GM23338 (cell line): ENCODE measurements at regions not wholly inside any gene's neighbourhood (a gene's known extent, or its start where the extent isn't known, plus 50 kb on each side); places are given as distances from the start of the nearest gene placed in this dataset.

Experiments used
- ATAC-seq: fragments of 200-7000 bp; cut with Tn5 transposase; 3 replicates; pipeline ENCODE4 v1.9.1; 2020
- DNase-seq: peaks from one replicate; pipeline ENCODE4 v3.0.0-alpha.2; 2015; ENCODE audit warnings: low spot score
- H2AFZ ChIP-seq: fragments of 200-600 bp; sonication (generic); 2 replicates; pipeline ENCODE4 v1.8.0; 2016; ENCODE audit warnings: antibody characterized with exemption, mild to moderate bottlenecking, moderate library complexity
- H3F3A ChIP-seq: fragments of 200-600 bp; sonication (generic); replicated peaks from 2 replicates; pipeline ENCODE4 v1.8.0; 2017; ENCODE audit warnings: antibody characterized with exemption, mixed run types, low read depth
- H3K27ac ChIP-seq: fragments of 200-600 bp; sonication (generic); 2 replicates; pipeline ENCODE4 v1.6.1; 2016; ENCODE audit warnings: low read depth
- H3K27me3 ChIP-seq: fragments of 200-600 bp; sonication (generic); 2 replicates; pipeline ENCODE4 v1.8.0; 2016; ENCODE audit warnings: mild to moderate bottlenecking, mixed run types, moderate library complexity; ENCODE audit not compliant: insufficient read depth
- H3K36me3 ChIP-seq: fragments of 200-600 bp; sonication (generic); 2 replicates; pipeline ENCODE4 v1.8.0; 2016; ENCODE audit warnings: mild to moderate bottlenecking; ENCODE audit not compliant: insufficient read depth
- H3K4me1 ChIP-seq: fragments of 200-600 bp; sonication (generic); 2 replicates; pipeline ENCODE4 v1.8.0; 2016; ENCODE audit warnings: mild to moderate bottlenecking, moderate library complexity; ENCODE audit not compliant: insufficient read depth
- H3K4me2 ChIP-seq: fragments of 200-600 bp; sonication (generic); 2 replicates; pipeline ENCODE4 v1.7.1; 2017; ENCODE audit warnings: mixed run types
- H3K4me3 ChIP-seq: fragments of 200-600 bp; sonication (generic); 2 replicates; pipeline ENCODE4 v1.6.1; 2016; ENCODE audit warnings: mixed run types
- H3K79me2 ChIP-seq: fragments of 200-600 bp; sonication (generic); replicated peaks from 2 replicates; pipeline ENCODE4 v1.8.0; 2017; ENCODE audit warnings: mild to moderate bottlenecking; ENCODE audit not compliant: insufficient read depth
- H3K9me2 ChIP-seq: fragments of 200-600 bp; sonication (generic); 2 replicates; pipeline ENCODE4 v1.8.0; 2017; ENCODE audit not compliant: insufficient read depth
- H4K20me1 ChIP-seq: fragments of 200-600 bp; sonication (generic); replicated peaks from 2 replicates; pipeline ENCODE4 v1.8.0; 2017; ENCODE audit warnings: mild to moderate bottlenecking; ENCODE audit not compliant: insufficient read depth
- H3K27ac Mint-ChIP-seq: 2 replicates; pipeline ENCODE4 v1.8.0; 2020; ENCODE audit warnings: inconsistent platforms, mild to moderate bottlenecking, moderate library complexity, mixed read lengths
- H3K27me3 Mint-ChIP-seq: 3 replicates; pipeline ENCODE4 v1.8.0; 2022; ENCODE audit warnings: low read depth, mild to moderate bottlenecking, moderate library complexity, mixed read lengths, inconsistent platforms; ENCODE audit not compliant: insufficient read depth, poor library complexity
- H3K36me3 Mint-ChIP-seq: 3 replicates; pipeline ENCODE4 v1.8.0; 2021; ENCODE audit warnings: low read depth, mild to moderate bottlenecking, inconsistent platforms, moderate library complexity, mixed read lengths
- H3K4me1 Mint-ChIP-seq: 3 replicates; pipeline ENCODE4 v1.8.0; 2020; ENCODE audit warnings: mild to moderate bottlenecking, inconsistent platforms, mixed read lengths
- H3K4me3 Mint-ChIP-seq: 3 replicates; pipeline ENCODE4 v1.8.0; 2021; ENCODE audit warnings: moderate library complexity, mild to moderate bottlenecking, inconsistent platforms, mixed read lengths
- H3K9me3 Mint-ChIP-seq: 3 replicates; pipeline ENCODE4 v1.8.0; 2020; ENCODE audit warnings: moderate library complexity, mild to moderate bottlenecking, inconsistent platforms, mixed read lengths
- CTCF ChIP-seq, 2 experiments: fragments of 200-600 bp in 1 of 2; sonication (generic) in 1 of 2; conservative IDR thresholded peaks; 2 replicates each; pipeline versions ENCODE4 v1.5.1 to v1.6.1; 2016 to 2017; ENCODE audit warnings: antibody characterized with exemption in 2 of 2, low read depth in 2 of 2, mild to moderate bottlenecking in 2 of 2, moderate library complexity in 1 of 2
- ETS1 ChIP-seq: IDR thresholded peaks from 2 replicates; pipeline ENCODE4 v1.6.1; 2016; ENCODE audit warnings: antibody characterized with exemption
- EZH2 ChIP-seq: fragments of 200-600 bp; sonication (generic); IDR thresholded peaks from one replicate; pipeline ENCODE4 v1.8.0; 2017; ENCODE audit warnings: antibody characterized with exemption, mild to moderate bottlenecking, low read depth; ENCODE audit not compliant: unreplicated experiment
- EZH2phosphoT487 ChIP-seq: fragments of 200-600 bp; sonication (generic); IDR thresholded peaks from one replicate; pipeline ENCODE4 v1.8.1; 2018; ENCODE audit warnings: antibody characterized with exemption; ENCODE audit not compliant: unreplicated experiment
- JUNB ChIP-seq: IDR thresholded peaks from one replicate; pipeline ENCODE4 v1.6.1; 2016; ENCODE audit warnings: antibody characterized with exemption; ENCODE audit not compliant: unreplicated experiment
- STAT1 ChIP-seq: IDR thresholded peaks from one replicate; pipeline ENCODE4 v1.6.1; 2016; ENCODE audit warnings: antibody characterized with exemption; ENCODE audit not compliant: unreplicated experiment
- ZNF462 ChIP-seq: fragments of 250-450 bp; sonication (Bioruptor Pico); IDR thresholded peaks from 2 replicates; pipeline ENCODE4 v1.5.0; 2020; ENCODE audit warnings: mild to moderate bottlenecking, moderate library complexity

GRCh38 chr15:85986116-85986515 lies 93.6 kb upstream of the AGBL1 start (continued):
- no peak for TF ChIP-seq EZH2phosphoT487
- TF ChIP-seq ZNF462: no peak
- TF ChIP-seq STAT1: no peak
- TF ChIP-seq EZH2: no peak

DNA sequence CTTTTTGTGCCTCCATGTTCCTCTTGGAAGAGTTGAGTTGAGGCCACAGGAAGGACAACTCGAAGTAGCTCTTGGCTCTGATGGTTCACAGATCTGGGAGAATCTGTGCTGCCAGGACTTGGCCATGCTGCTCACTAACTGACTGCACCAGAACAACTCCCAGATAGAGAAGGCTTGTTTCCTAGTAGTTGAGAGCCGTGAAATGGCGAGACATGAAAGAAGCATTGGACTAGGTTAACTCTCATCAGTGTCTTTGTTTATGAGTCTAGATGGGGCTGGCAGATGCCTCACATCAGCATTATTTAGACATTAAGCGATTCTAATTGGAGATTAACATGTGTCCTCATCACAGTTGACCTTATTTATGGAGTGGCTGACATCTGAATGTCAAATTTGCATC lies 92.9 kb upstream of the AGBL1 start:
- no peak overlapping the region for H3K4me3 ChIP-seq
- no peak for ATAC-seq
- H4K20me1 ChIP-seq: no peaks in the 10 kb centered on the region
- Mint-ChIP-seq H3K4me3 (no peak overlapping the region), H3K27ac (no peak overlapping the region), H3K4me1 (no peaks in the 10 kb centered on the region), H3K36me3 (no peaks in the 10 kb centered on the region), H3K9me3 (no peaks in the 10 kb centered on the region; the same call in 2 of the 3 replicates), H3K27me3 (no peaks in the 10 kb centered on the region)
- H3K27ac ChIP-seq: no peak overlapping the region
- no peaks in the 10 kb centered on the region for H3K36me3 ChIP-seq
- no peaks in the 10 kb centered on the region for H3F3A ChIP-seq
- no peaks in the 10 kb centered on the region for H3K4me1 ChIP-seq
- no peak overlapping the region for H2AFZ ChIP-seq
- no peak for DNase-seq
- no peaks in the 10 kb centered on the region for H3K27me3 ChIP-seq
- H3K79me2 ChIP-seq: no peaks in the 10 kb centered on the region
- no peaks in the 10 kb centered on the region for H3K9me2 ChIP-seq
- H3K4me2 ChIP-seq: no peak overlapping the region
- TF ChIP-seq EZH2 (no peak), CTCF (conservative IDR thresholded peaks at IDR 0.05; ENCODE audit: low read depth in 2 of 2) (no peak), ZNF462 (no peak), ETS1 (no peak), JUNB (no peak)
